Testis (tissue), 2 donors: ENCODE measurements at regions not wholly inside any gene's neighbourhood (a gene's known extent, or its start where the extent isn't known, plus 50 kb on each side); places are given as distances from the start of the nearest gene placed in this dataset.

ENCODE experiments used
- CTCF ChIP-seq, 3 experiments: fragments of 450-650 bp in 2 of 3; fragments of 200-600 bp in 1 of 3; sonication (generic) in 1 of 3; IDR thresholded peaks; one replicate each; pipeline ENCODE4 v1.5.1; 2016 to 2019; ENCODE audit warnings: antibody characterized with exemption in 3 of 3, mild to moderate bottlenecking in 2 of 3, moderate library complexity in 1 of 3
- POLR2A ChIP-seq: fragments of 450-650 bp; IDR thresholded peaks from one replicate; pipeline ENCODE4 v1.6.1; 2017; ENCODE audit warnings: antibody characterized with exemption, mild to moderate bottlenecking, moderate library complexity

DNA sequence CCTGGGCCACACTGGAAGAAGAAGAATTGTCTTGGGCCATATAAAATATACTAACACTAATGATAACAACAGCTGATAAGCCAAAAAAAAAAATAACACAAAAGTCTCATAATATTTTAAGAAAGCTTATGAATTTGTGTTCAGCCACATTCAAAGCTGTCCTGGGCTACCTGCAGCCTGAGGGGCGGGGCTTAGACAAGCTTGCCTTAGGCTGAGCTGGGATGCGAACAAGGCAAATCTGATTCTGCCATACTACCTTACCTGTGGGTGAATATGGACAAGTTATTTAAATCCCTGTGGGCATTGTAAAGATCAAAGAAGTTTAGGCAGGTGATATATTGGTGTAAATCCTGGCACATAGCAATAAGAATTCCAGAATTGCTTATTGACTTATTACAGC, 212.3 kb upstream of the ATP10B start:
- TF ChIP-seq CTCF (IDR thresholded peaks at IDR 0.05): no peak
- TF ChIP-seq POLR2A: no peak
